ENCODE measurements at regions not wholly inside any gene's neighbourhood (a gene's known extent, or its start where the extent isn't known, plus 50 kb on each side); places are given as distances from the start of the nearest gene placed in this dataset.

GRCh38 chr2:224103651-224104050 lies 64.6 kb upstream of the SERPINE2 start:
- TF ChIP-seq CTCF (IDR thresholded peaks at IDR 0.05) (no peak), EP300 (IDR thresholded peaks at IDR 0.05) (no peak)

Data from suprapubic skin (tissue), 3 donors.